Mesendoderm (in vitro differentiated cells): ENCODE measurements at regions not wholly inside any gene's neighbourhood (a gene's known extent, or its start where the extent isn't known, plus 50 kb on each side); places are given as distances from the start of the nearest gene placed in this dataset.
A peak's percentile ranks its signal among the peaks of the same experiment; 100 is the strongest.

Experiments used
- DNase-seq: peaks from one replicate; pipeline ENCODE4 v3.0.0; 2013
- H2AK5ac ChIP-seq: 2 replicates; pipeline ENCODE4 v1.6.1; 2013; ENCODE audit warnings: low read length, inconsistent platforms
- H2BK120ac ChIP-seq: 2 replicates; pipeline ENCODE4 v1.6.1; 2013; ENCODE audit warnings: low read depth, mild to moderate bottlenecking, low read length, moderate library complexity, mixed read lengths
- H2BK15ac ChIP-seq: replicated peaks from 2 replicates; pipeline ENCODE4 v1.6.1; 2013; ENCODE audit warnings: low read depth, mild to moderate bottlenecking, moderate library complexity
- H2BK5ac ChIP-seq: 2 replicates; pipeline ENCODE4 v1.6.1; 2013; ENCODE audit warnings: low read length, inconsistent platforms
- H3K18ac ChIP-seq: 2 replicates; pipeline ENCODE4 v1.6.1; 2013; ENCODE audit warnings: mild to moderate bottlenecking, low read length, mixed read lengths
- H3K23ac ChIP-seq: one replicate; pipeline ENCODE4 v1.6.1; 2013; ENCODE audit warnings: low read length
- H3K27ac ChIP-seq: 2 replicates; pipeline ENCODE4 v1.5.1; 2013; ENCODE audit warnings: low read depth, mild to moderate bottlenecking, inconsistent platforms, low read length, moderate library complexity
- H3K27me3 ChIP-seq: 2 replicates; pipeline ENCODE4 v1.6.1; 2013; ENCODE audit warnings: low read length, control low read depth, mild to moderate bottlenecking, inconsistent platforms; ENCODE audit not compliant: insufficient read depth, poor library complexity
- H3K36me3 ChIP-seq: 2 replicates; pipeline ENCODE4 v1.6.1; 2013; ENCODE audit warnings: low read length, inconsistent platforms; ENCODE audit not compliant: control insufficient read depth, insufficient read depth
- H3K4ac ChIP-seq: one replicate; pipeline ENCODE4 v1.6.1; 2013; ENCODE audit warnings: low read depth, mild to moderate bottlenecking, low read length, moderate library complexity
- H3K4me1 ChIP-seq: 2 replicates; pipeline ENCODE4 v1.6.1; 2013; ENCODE audit warnings: low read depth, low read length, inconsistent platforms; ENCODE audit not compliant: control insufficient read depth
- H3K4me2 ChIP-seq: 2 replicates; pipeline ENCODE4 v1.6.1; 2013; ENCODE audit warnings: low read length
- H3K4me3 ChIP-seq: 2 replicates; pipeline ENCODE4 v1.5.1; 2013; ENCODE audit warnings: mild to moderate bottlenecking, low read length
- H3K56ac ChIP-seq: one replicate; pipeline ENCODE4 v1.6.1; 2013; ENCODE audit warnings: low read length
- H3K79me1 ChIP-seq: 2 replicates; pipeline ENCODE4 v1.6.1; 2013; ENCODE audit warnings: low read length, inconsistent platforms
- H3K79me2 ChIP-seq: 2 replicates; pipeline ENCODE4 v1.6.1; 2013; ENCODE audit warnings: mild to moderate bottlenecking, low read length; ENCODE audit not compliant: control insufficient read depth, insufficient read depth
- H3K9ac ChIP-seq: 2 replicates; pipeline ENCODE4 v1.6.1; 2013; ENCODE audit warnings: low read length, inconsistent platforms
- H4K5ac ChIP-seq: one replicate; pipeline ENCODE4 v1.6.1; 2013; ENCODE audit warnings: low read length
- H4K8ac ChIP-seq: one replicate; pipeline ENCODE4 v1.6.1; 2013; ENCODE audit warnings: low read depth, mild to moderate bottlenecking, control low read depth, low read length, moderate library complexity
- WGBS: extraction: QIAGEN DNeasy Blood & Tissue Kit; methylation state at CpG from one replicate; pipeline ENCODE4 v1.1.7; 2013; ENCODE audit warnings: low lambda C conversion rate, missing lambda C conversion rate; ENCODE audit not compliant: insufficient coverage; ENCODE audit errors: extremely low coverage; 5-methylcytosine and 5-hydroxymethylcytosine counted together

- Histone ChIP-seq H3K4ac (no peak overlapping the region), H3K4me2 (no peak overlapping the region), H2AK5ac (no peak overlapping the region), H2BK120ac (no peak overlapping the region), H2BK5ac (no peak overlapping the region), H3K79me1 (no peaks in the 10 kb centered on the region), H3K18ac (no peak overlapping the region), H3K23ac (no peak overlapping the region), H3K27ac (no peak overlapping the region), H3K27me3 (no peaks in the 10 kb centered on the region), H2BK15ac (no peak overlapping the region), H3K9ac (no peak overlapping the region), H4K5ac (no peak overlapping the region), H3K4me3 (no peak overlapping the region), H3K4me1 (no peaks in the 10 kb centered on the region), H4K8ac (no peak overlapping the region), H3K36me3 (no peaks in the 10 kb centered on the region), H3K79me2 (no peaks in the 10 kb centered on the region), H3K56ac (no peak overlapping the region)
- no CpG with 5 or more reads among the region's 5 CpGs for WGBS
- DNase-seq: no peak
These were observed 206.2 kb downstream of the PABPC4L start for GRCh38 chr4:133995243-133995960.

- Histone ChIP-seq H2AK5ac (no peak overlapping the region), H3K27ac (no peak overlapping the region), H3K23ac (no peak overlapping the region), H4K5ac (no peak overlapping the region), H3K9ac (no peak overlapping the region), H3K36me3 (no peaks in the 10 kb centered on the region), H3K27me3 (no peaks in the 10 kb centered on the region), H3K18ac (no peak overlapping the region), H3K4me3 (no peak overlapping the region), H3K4me1 (no peaks in the 10 kb centered on the region), H3K4ac (no peak overlapping the region), H4K8ac (no peak overlapping the region), H3K79me1 (no peaks in the 10 kb centered on the region), H2BK15ac (no peak overlapping the region), H3K79me2 (no peaks in the 10 kb centered on the region), H2BK120ac (no peak overlapping the region), H3K56ac (no peak overlapping the region), H3K4me2 (no peak overlapping the region), H2BK5ac (no peak overlapping the region)
- DNase-seq: no peak
- no CpG with 5 or more reads among the region's 1 CpG for WGBS
These were observed 218.9 kb downstream of the PABPC4L start for GRCh38 chr4:133982533-133983224.

- Histone ChIP-seq H3K4me2 (no peak overlapping the region), H3K36me3 (no peaks in the 10 kb centered on the region), H2AK5ac (no peak overlapping the region), H4K5ac (no peak overlapping the region), H3K23ac (no peak overlapping the region), H3K18ac (no peak overlapping the region), H3K79me1 (no peaks in the 10 kb centered on the region), H3K79me2 (no peaks in the 10 kb centered on the region), H3K4ac (no peak overlapping the region), H3K56ac (no peak overlapping the region), H2BK120ac (no peak overlapping the region), H3K27ac (no peak overlapping the region), H2BK5ac (no peak overlapping the region), H3K4me3 (no peak overlapping the region), H3K27me3 (no peaks in the 10 kb centered on the region), H2BK15ac (no peak overlapping the region), H4K8ac (no peak overlapping the region), H3K4me1 (no peaks in the 10 kb centered on the region), H3K9ac (no peak overlapping the region)
- WGBS: no CpG with 5 or more reads among the region's 2 CpGs
- DNase-seq: no peak
These were observed 220.3 kb downstream of the PABPC4L start for GRCh38 chr4:133981327-133981726.

GRCh38 chr4:133972586-133972985 lies 229.0 kb downstream of the PABPC4L start:
- H3K4me2 ChIP-seq: no peak overlapping the region
- WGBS: no CpG with 5 or more reads among the region's 2 CpGs
- H3K4me3 ChIP-seq: no peak overlapping the region

GRCh38 chr4:133969202-133969848 lies 232.3 kb downstream of the PABPC4L start:
- Histone ChIP-seq H3K4me2 (no peak overlapping the region), H3K4ac (peak overlapping the region; percentile 52), H2BK5ac (no peak overlapping the region), H4K5ac (no peak overlapping the region), H3K27me3 (no peaks in the 10 kb centered on the region), H3K79me1 (no peaks in the 10 kb centered on the region), H3K27ac (no peak overlapping the region), H3K4me1 (no peaks in the 10 kb centered on the region), H2BK120ac (no peak overlapping the region), H3K4me3 (no peak overlapping the region), H4K8ac (no peak overlapping the region), H2BK15ac (no peak overlapping the region), H3K79me2 (no peaks in the 10 kb centered on the region), H3K23ac (no peak overlapping the region), H3K36me3 (no peaks in the 10 kb centered on the region), H3K18ac (no peak overlapping the region), H3K9ac (no peak overlapping the region), H2AK5ac (no peak overlapping the region), H3K56ac (no peak overlapping the region)
- WGBS: 100% methylated on average over 2 of the region's 4 CpGs
- DNase-seq: peak; percentile 4

More at GRCh38 chr4:133972586-133972985, 229.0 kb downstream of the PABPC4L start:
- Histone ChIP-seq H3K4ac (no peak overlapping the region), H3K9ac (no peak overlapping the region), H2BK15ac (no peak overlapping the region), H2BK5ac (no peak overlapping the region), H3K18ac (no peak overlapping the region), H3K56ac (no peak overlapping the region), H4K5ac (no peak overlapping the region), H3K36me3 (no peaks in the 10 kb centered on the region), H2AK5ac (no peak overlapping the region), H4K8ac (no peak overlapping the region), H3K27me3 (no peaks in the 10 kb centered on the region), H3K23ac (no peak overlapping the region), H3K79me1 (no peaks in the 10 kb centered on the region), H2BK120ac (no peak overlapping the region), H3K27ac (no peak overlapping the region), H3K79me2 (no peaks in the 10 kb centered on the region), H3K4me1 (no peaks in the 10 kb centered on the region)
- no peak for DNase-seq
